HepG2 (cell line): ENCODE measurements at regions not wholly inside any gene's neighbourhood (a gene's known extent, or its start where the extent isn't known, plus 50 kb on each side); places are given as distances from the start of the nearest gene placed in this dataset.

Experiments used
- ATAC-seq: fragments of 200-7000 bp; cut with Tn5 transposase; 3 replicates; pipeline ENCODE4 v1.9.1; 2020; ENCODE audit warnings: mild to moderate bottlenecking, moderate library complexity
- BruUV-seq: library from RNA; stranded (reverse); fragments of 400-500 nt; replicated peaks from 2 replicates; lab custom pipeline; 2021; lab: Mats Ljungman, UMichigan
- CTCF ChIA-PET: fragments of 300-600 bp; formaldehyde crosslinking; extraction: SDS; loops from one replicate; lab custom pipeline; 2021; ENCODE audit warnings: low total read pairs, inconsistent platforms, low intra/inter-chr PET ratio; lab: Yijun Ruan, JAX
- POLR2A ChIA-PET: fragments of 350-600 bp; sonication (Branson Sonifier 250); formaldehyde crosslinking; loops from one replicate; lab custom pipeline; 2020; ENCODE audit warnings: antibody characterized with exemption, inconsistent platforms; lab: Yijun Ruan, JAX
- DNase-seq: peaks from one replicate; pipeline ENCODE4 v3.0.0-alpha.2; 2015; ENCODE audit warnings: low spot score
- FAIRE-seq: peaks from 3 replicates; lab custom pipeline; 2011; peaks lifted over from hg19 to GRCh38; lab: Jason Lieb, UNC
- H2AFZ ChIP-seq: one replicate; pipeline ENCODE4 v1.6.1; 2011; ENCODE audit warnings: low read length, inconsistent platforms
- H3K27ac ChIP-seq: fragments of 300-600 bp; 3 replicates; pipeline ENCODE4 v1.8.0; 2011; ENCODE audit warnings: mixed run types, mild to moderate bottlenecking, mixed read lengths, low read length, inconsistent platforms; ENCODE audit not compliant: insufficient read depth; ENCODE audit errors: extremely low read length
- H3K27me3 ChIP-seq, 2 experiments: fragments of 200-600 bp in 1 of 2; 2 replicates in 1 of 2; 3 replicates in 1 of 2; pipeline versions ENCODE4 v1.6.0 to v1.8.0; 2011; ENCODE audit warnings: low read length in 2 of 2, mild to moderate bottlenecking in 2 of 2, moderate library complexity in 2 of 2, inconsistent platforms in 1 of 2; ENCODE audit not compliant: insufficient read depth in 2 of 2, control insufficient read depth in 1 of 2
- H3K36me3 ChIP-seq, 2 experiments: fragments of 200-600 bp in 1 of 2; replicated peaks in 1 of 2; 2 replicates in 1 of 2; 3 replicates in 1 of 2; pipeline versions ENCODE4 v1.5.1 to v1.8.0; 2011; ENCODE audit warnings: low read length in 2 of 2, inconsistent platforms in 1 of 2; ENCODE audit not compliant: insufficient read depth in 2 of 2, control insufficient read depth in 1 of 2
- H3K4me1 ChIP-seq: 2 replicates; pipeline ENCODE4 v1.5.1; 2012; ENCODE audit warnings: low read length, inconsistent platforms; ENCODE audit not compliant: insufficient read depth
- H3K4me2 ChIP-seq: 2 replicates; pipeline ENCODE4 v1.6.0; 2011; ENCODE audit warnings: low read depth, low read length, inconsistent platforms
- H3K4me3 ChIP-seq, 3 experiments: fragments of 200-600 bp in 1 of 3; sonication (generic), shearing (Covaris generic) in 1 of 3; replicated peaks in 1 of 3; 2 replicates each; pipeline ENCODE4 v1.5.1; 2011 to 2016; ENCODE audit warnings: low read length in 3 of 3, inconsistent platforms in 2 of 3, low read depth in 2 of 3, mild to moderate bottlenecking in 2 of 3, control low read depth in 1 of 3, mixed read lengths in 1 of 3; ENCODE audit not compliant: insufficient read depth in 1 of 3
- H3K79me2 ChIP-seq: one replicate; pipeline ENCODE4 v1.6.1; 2011; ENCODE audit warnings: low read length, inconsistent platforms; ENCODE audit not compliant: insufficient read depth
- H3K9ac ChIP-seq: 2 replicates; pipeline ENCODE4 v1.6.0; 2011; ENCODE audit warnings: mild to moderate bottlenecking, low read depth, low read length, inconsistent platforms; ENCODE audit not compliant: insufficient read depth
- H3K9me3 ChIP-seq: 2 replicates; pipeline ENCODE4 v1.5.1; 2012; ENCODE audit warnings: mild to moderate bottlenecking, low read length
- H4K20me1 ChIP-seq: 2 replicates; pipeline ENCODE4 v1.6.0; 2011; ENCODE audit warnings: inconsistent platforms, mild to moderate bottlenecking, low read length, moderate library complexity; ENCODE audit not compliant: insufficient read depth
- ARID2 ChIP-seq: sonication (generic); formaldehyde crosslinking; IDR thresholded peaks from 2 replicates; pipeline ENCODE4 v1.8.1; 2022; ENCODE audit warnings: mild to moderate bottlenecking, missing genetic modification reagents, borderline replicate concordance
- CBX2 ChIP-seq, 2 experiments: fragments of 200-600 bp in 1 of 2; sonication (generic); formaldehyde crosslinking in 1 of 2; IDR thresholded peaks; 2 replicates each; pipeline versions ENCODE4 v1.7.0 to v1.8.1; 2018 to 2022; ENCODE audit warnings: low read depth in 2 of 2, low read length in 1 of 2, mild to moderate bottlenecking in 1 of 2, missing genetic modification reagents in 1 of 2
- FOXO1 ChIP-seq: sonication (generic); formaldehyde crosslinking; IDR thresholded peaks from 2 replicates; pipeline ENCODE4 v1.4.0; 2020; ENCODE audit warnings: missing genetic modification reagents
- HNF4G ChIP-seq, 2 experiments: sonication (generic) in 1 of 2; formaldehyde crosslinking in 1 of 2; IDR thresholded peaks; 2 replicates each; pipeline versions ENCODE4 v1.4.0 to v1.6.1; 2011 to 2020; ENCODE audit warnings: borderline replicate concordance in 2 of 2, low read depth in 2 of 2, mild to moderate bottlenecking in 2 of 2, low read length in 1 of 2, missing genetic modification reagents in 1 of 2, moderate library complexity in 1 of 2
- IRF2 ChIP-seq: IDR thresholded peaks from 2 replicates; pipeline ENCODE4 v1.6.1; 2018; ENCODE audit warnings: missing genetic modification reagents, missing compliant biosample characterization
- MEIS2 ChIP-seq: sonication (generic); formaldehyde crosslinking; IDR thresholded peaks from 2 replicates; pipeline ENCODE4 v1.9.0; 2021; ENCODE audit warnings: mild to moderate bottlenecking, missing genetic modification reagents
- MLLT10 ChIP-seq: sonication (generic); formaldehyde crosslinking; IDR thresholded peaks from 2 replicates; pipeline ENCODE4 v1.4.0; 2020; ENCODE audit warnings: missing genetic modification reagents
- POLR2A ChIP-seq, 2 experiments: IDR thresholded peaks; 2 replicates each; pipeline ENCODE4 v1.6.1; 2011; ENCODE audit warnings: low read depth in 2 of 2, low read length in 2 of 2, mild to moderate bottlenecking in 1 of 2, moderate library complexity in 1 of 2; ENCODE audit not compliant: insufficient read depth in 1 of 2
- PPARG ChIP-seq: conservative IDR thresholded peaks from 2 replicates; pipeline ENCODE4 v1.6.1; 2016; ENCODE audit warnings: missing biosample characterization, missing genetic modification reagents
- SPEN ChIP-seq: sonication (generic); formaldehyde crosslinking; IDR thresholded peaks from 2 replicates; pipeline ENCODE4 v1.5.1; 2020; ENCODE audit warnings: low read depth, mild to moderate bottlenecking, missing genetic modification reagents
- ZBTB20 ChIP-seq: sonication (generic); formaldehyde crosslinking; IDR thresholded peaks from 2 replicates; pipeline ENCODE4 v1.8.1; 2023; ENCODE audit warnings: missing genetic modification reagents, low read depth, mild to moderate bottlenecking, borderline replicate concordance
- ZBTB7B ChIP-seq: sonication (generic); formaldehyde crosslinking; IDR thresholded peaks from 2 replicates; pipeline ENCODE4 v1.4.0; 2020; ENCODE audit warnings: missing genetic modification reagents
- ZNF280B ChIP-seq: sonication (generic); formaldehyde crosslinking; IDR thresholded peaks from 2 replicates; pipeline ENCODE4 v1.5.0; 2020; ENCODE audit warnings: missing genetic modification reagents, mild to moderate bottlenecking, borderline replicate concordance
- ZNF549 ChIP-seq: sonication (generic); formaldehyde crosslinking; IDR thresholded peaks from 2 replicates; pipeline ENCODE4 v1.5.0; 2020; ENCODE audit warnings: missing genetic modification reagents
- ZNF841 ChIP-seq: sonication (generic); formaldehyde crosslinking; IDR thresholded peaks from 2 replicates; pipeline ENCODE4 v1.8.1; 2023; ENCODE audit warnings: missing genetic modification reagents, borderline replicate concordance
- WGBS: methylation state at CpG from one replicate; pipeline ENCODE4 v1.1.6; 2017; ENCODE audit warnings: low lambda C conversion rate; 5-methylcytosine and 5-hydroxymethylcytosine counted together
- in situ Hi-C: cut with HindIII; loops from 2 replicates; pipeline ENCODE4 v1.10.0; 2017; ENCODE audit warnings: low pct_unique_long_range_greater_than_20kb; ENCODE audit not compliant: extremely low pct_ligation_motif_present
- intact Hi-C: fragments of 100-400 bp; cut with micrococcal nuclease; formaldehyde crosslinking; loops from one replicate; pipeline ENCODE4 v1.10.0; 2022; ENCODE audit not compliant: unreplicated experiment
- TF ChIP-seq, protein P1 (sequence below): sonication (generic); IDR thresholded peaks from 2 replicates; pipeline ENCODE4 v1.6.1; 2016; ENCODE audit warnings: low read depth, borderline replicate concordance

DNA sequence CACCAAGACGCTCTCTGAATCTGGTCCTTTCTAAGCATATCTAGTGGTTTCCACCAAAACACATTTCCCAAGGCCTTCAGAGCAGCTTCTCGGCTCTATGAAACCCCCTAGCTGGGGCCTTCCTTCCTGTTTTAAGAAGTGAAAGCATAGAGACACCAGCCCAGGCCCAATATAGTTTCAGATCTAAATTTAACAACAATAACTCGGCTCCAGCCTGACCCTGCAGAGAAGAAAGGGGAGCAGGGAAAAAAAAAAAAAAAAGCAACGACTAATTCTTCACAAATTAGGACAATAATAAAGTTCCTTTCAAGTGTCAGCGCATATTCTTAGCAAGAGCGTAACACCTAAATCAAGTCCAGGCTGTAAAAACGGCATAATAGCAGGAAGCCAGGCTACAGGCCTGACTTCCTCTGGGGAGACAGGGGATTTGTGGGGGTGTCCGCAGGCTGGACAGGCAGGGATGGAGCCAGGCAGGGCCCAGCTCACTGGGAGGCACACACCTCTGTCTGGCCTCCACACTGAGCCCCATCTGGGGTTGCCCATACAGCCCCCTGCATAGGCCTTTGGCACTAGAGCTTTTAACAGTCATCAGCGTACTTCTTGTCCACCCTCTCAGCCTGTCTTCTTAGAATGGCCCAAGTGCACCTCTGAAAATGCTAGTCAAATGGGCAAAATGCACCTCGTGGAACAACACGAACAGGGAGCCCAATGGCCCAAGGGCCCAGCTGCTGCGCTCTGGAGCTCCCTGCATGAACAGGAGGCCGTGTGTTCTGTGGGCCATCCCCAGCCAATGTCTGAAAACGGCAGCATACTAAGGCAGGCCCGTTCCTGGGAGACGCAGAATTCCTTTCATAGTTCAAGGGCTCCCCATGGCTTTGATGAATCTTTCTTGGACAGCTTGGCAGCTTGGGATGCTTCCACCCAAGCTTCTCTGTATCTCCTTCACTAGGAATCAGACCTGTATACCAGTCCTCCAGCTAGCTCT, 772.9 kb downstream of the MED13L start:
- TF ChIP-seq ARID2 (CRISPR knock-in tag) (no peak), ZBTB20 (CRISPR knock-in tag) (no peak), ZNF549 (CRISPR knock-in tag) (no peak), POLR2A (IDR thresholded peaks at IDR 0.05; ENCODE audit: insufficient read depth in 1 of 2, low read depth in 2 of 2, low read length in 2 of 2) (no peak), SPEN (CRISPR knock-in tag) (no peak)
- no peak overlapping the region for H3K27ac ChIP-seq
- whole genome bisulfite sequencing = 63% methylated on average over 12 of the region's 16 CpGs
- H3K9me3 ChIP-seq = no peaks in the 10 kb centered on the region
- H3K4me3 ChIP-seq = no peak overlapping the region
- peaks cover under 1 to 4% of the 10 kb centered on the region in 2 experiments; a peak in 1 of 5 replicates for H3K27me3 ChIP-seq
- FAIRE-seq (no peak), DNase-seq (no peak), ATAC-seq (no peak)
- POLR2A ChIA-PET = no interaction called here
- no peak overlapping the region for H3K9ac ChIP-seq
- H4K20me1 ChIP-seq = no peaks in the 10 kb centered on the region
- no peak overlapping the region for H2AFZ ChIP-seq
- in situ Hi-C loops = no loop called here
- intact Hi-C loops = no loop called here
- peaks cover 30% of the 10 kb centered on the region for H3K4me1 ChIP-seq
- H3K36me3 ChIP-seq = no peaks in the 10 kb centered on the region
- CTCF ChIA-PET = no interaction called here
- no peaks in the 10 kb centered on the region for H3K79me2 ChIP-seq
- no TSS peak for BruUV-seq
- no peak overlapping the region for H3K4me2 ChIP-seq

- Histone ChIP-seq H3K9ac (no peak overlapping the region), H3K27ac (no peak overlapping the region), H3K36me3 (no peaks in the 10 kb centered on the region), H2AFZ (no peak overlapping the region), H3K4me2 (no peak overlapping the region), H3K9me3 (no peaks in the 10 kb centered on the region), H4K20me1 (no peaks in the 10 kb centered on the region), H3K4me1 (no peaks in the 10 kb centered on the region), H3K4me3 (no peak overlapping the region), H3K79me2 (no peaks in the 10 kb centered on the region), H3K27me3 (peaks cover 2% of the 10 kb centered on the region in 2 experiments; a peak in 2 of 5 replicates)
- DNase-seq (no peak), ATAC-seq (no peak), FAIRE-seq (no peak)
- CTCF ChIA-PET = no interaction called here
- POLR2A ChIA-PET = no interaction called here
- WGBS = 42% methylated on average over 4 of the region's 4 CpGs
- BruUV-seq = no TSS peak
- in situ Hi-C loops (no loop called here), intact Hi-C loops (no loop called here)
- TF ChIP-seq ZNF841 (no peak), ZNF280B (no peak), HNF4G (IDR thresholded peaks at IDR 0.05; ENCODE audit: borderline replicate concordance, low read depth, low read length) (no peak), HNF4G (CRISPR knock-in tag; IDR thresholded peaks at IDR 0.05; ENCODE audit: borderline replicate concordance, low read depth) (no peak), PPARG (no peak), MEIS2 (CRISPR knock-in tag) (no peak), CBX2 (IDR thresholded peaks at IDR 0.05; ENCODE audit: low read depth, low read length) (no peak), CBX2 (CRISPR knock-in tag; IDR thresholded peaks at IDR 0.05; ENCODE audit: low read depth) (no peak), MLLT10 (CRISPR knock-in tag) (no peak), FOXO1 (CRISPR knock-in tag) (no peak), ZBTB7B (CRISPR knock-in tag) (no peak), IRF2 (no peak)
- TF ChIP-seq, protein P1, sequence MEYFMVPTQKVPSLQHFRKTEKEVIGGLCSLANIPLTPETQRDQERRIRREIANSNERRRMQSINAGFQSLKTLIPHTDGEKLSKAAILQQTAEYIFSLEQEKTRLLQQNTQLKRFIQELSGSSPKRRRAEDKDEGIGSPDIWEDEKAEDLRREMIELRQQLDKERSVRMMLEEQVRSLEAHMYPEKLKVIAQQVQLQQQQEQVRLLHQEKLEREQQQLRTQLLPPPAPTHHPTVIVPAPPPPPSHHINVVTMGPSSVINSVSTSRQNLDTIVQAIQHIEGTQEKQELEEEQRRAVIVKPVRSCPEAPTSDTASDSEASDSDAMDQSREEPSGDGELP = no peak
These were observed 776.6 kb downstream of the MED13L start for GRCh38 chr12:115500872-115501271.
